HEK293T (cell line): ENCODE measurements at regions not wholly inside any gene's neighbourhood (a gene's known extent, or its start where the extent isn't known, plus 50 kb on each side); places are given as distances from the start of the nearest gene placed in this dataset.

Source experiments
- ARNT ChIP-seq: fragments of 450-650 bp; IDR thresholded peaks from 2 replicates; pipeline ENCODE4 v1.6.1; 2017; ENCODE audit warnings: mild to moderate bottlenecking
- ELF4 ChIP-seq: fragments of 450-650 bp; IDR thresholded peaks from 2 replicates; pipeline ENCODE4 v1.6.1; 2017; ENCODE audit warnings: antibody characterized with exemption
- FOXK2 ChIP-seq: fragments of 450-650 bp; IDR thresholded peaks from 2 replicates; pipeline ENCODE4 v1.6.1; 2016; ENCODE audit warnings: mild to moderate bottlenecking
- FOXM1 ChIP-seq: fragments of 450-650 bp; IDR thresholded peaks from 2 replicates; pipeline ENCODE4 v1.6.1; 2017; ENCODE audit warnings: mild to moderate bottlenecking, borderline replicate concordance
- HDGF ChIP-seq: fragments of 450-650 bp; IDR thresholded peaks from 2 replicates; pipeline ENCODE4 v1.6.1; 2017; ENCODE audit warnings: antibody characterized with exemption, borderline replicate concordance
- L3MBTL2 ChIP-seq: fragments of 450-650 bp; conservative IDR thresholded peaks from 2 replicates; pipeline ENCODE4 v1.6.1; 2016; ENCODE audit warnings: mild to moderate bottlenecking
- LEF1 ChIP-seq: fragments of 450-650 bp; IDR thresholded peaks from 2 replicates; pipeline ENCODE4 v1.6.1; 2017; ENCODE audit warnings: mild to moderate bottlenecking, borderline replicate concordance
- NFRKB ChIP-seq: fragments of 450-650 bp; IDR thresholded peaks from 2 replicates; pipeline ENCODE4 v1.6.1; 2016; ENCODE audit warnings: mild to moderate bottlenecking, moderate library complexity
- SUZ12 ChIP-seq: fragments of 450-650 bp; IDR thresholded peaks from 2 replicates; pipeline ENCODE4 v1.6.1; 2016; ENCODE audit warnings: mild to moderate bottlenecking
- TARDBP ChIP-seq: fragments of 450-650 bp; IDR thresholded peaks from 2 replicates; pipeline ENCODE4 v1.6.1; 2016
- ZNF384 ChIP-seq: fragments of 450-650 bp; IDR thresholded peaks from 2 replicates; pipeline ENCODE4 v1.6.1; 2016

DNA sequence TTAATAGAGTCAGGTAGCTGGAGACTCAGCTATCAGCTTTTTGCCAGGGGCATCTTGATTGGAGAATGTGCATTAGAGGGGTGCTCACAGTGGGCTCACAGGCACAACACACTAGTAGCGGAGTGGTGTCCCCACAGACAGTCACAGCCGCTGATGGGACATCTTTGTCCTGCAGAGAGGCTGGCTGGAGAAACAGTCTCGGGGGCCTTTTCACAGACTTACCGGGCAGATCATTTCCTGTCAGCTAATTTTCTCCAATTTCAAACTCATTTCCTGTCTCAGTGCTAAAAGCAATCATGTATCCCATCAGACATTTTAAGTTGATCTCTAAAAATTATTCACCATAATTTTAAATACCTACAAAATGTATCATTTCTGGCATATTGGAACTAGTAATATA is 562.6 kb downstream of the DCDC2C start:
- TF ChIP-seq ZNF384 (no peak), LEF1 (no peak), NFRKB (no peak), HDGF (no peak), TARDBP (no peak), ELF4 (no peak), FOXK2 (no peak), ARNT (no peak), SUZ12 (no peak), FOXM1 (no peak), L3MBTL2 (no peak)
